OCI-LY1 (cell line): ENCODE measurements at regions not wholly inside any gene's neighbourhood (a gene's known extent, or its start where the extent isn't known, plus 50 kb on each side); places are given as distances from the start of the nearest gene placed in this dataset.

Experiments used
- H2AFZ ChIP-seq: fragments of 200-600 bp; sonication (generic), shearing (Covaris generic); 2 replicates; pipeline ENCODE4 v1.6.0; 2014; ENCODE audit warnings: antibody characterized with exemption, mild to moderate bottlenecking, low read length
- H3F3A ChIP-seq: fragments of 200-600 bp; sonication (generic), shearing (Covaris generic); 2 replicates; pipeline ENCODE4 v1.6.0; 2014; ENCODE audit warnings: mild to moderate bottlenecking, antibody characterized with exemption, low read length, moderate library complexity; ENCODE audit not compliant: insufficient read depth
- H3K27ac ChIP-seq: fragments of 200-600 bp; sonication (generic); 2 replicates; pipeline ENCODE4 v1.5.1; 2014; ENCODE audit warnings: low read length, mixed run types, mild to moderate bottlenecking, low read depth; ENCODE audit not compliant: poor library complexity, severe bottlenecking
- H3K27me3 ChIP-seq: fragments of 200-600 bp; sonication (generic); 2 replicates; pipeline ENCODE4 v1.6.0; 2014; ENCODE audit warnings: antibody characterized with exemption, mild to moderate bottlenecking, low read length, moderate library complexity; ENCODE audit not compliant: insufficient read depth
- H3K36me3 ChIP-seq: fragments of 200-600 bp; sonication (generic); 2 replicates; pipeline ENCODE4 v1.6.1; 2014; ENCODE audit warnings: mild to moderate bottlenecking, antibody characterized with exemption, low read length, moderate library complexity, mixed read lengths; ENCODE audit not compliant: insufficient read depth
- H3K4me1 ChIP-seq: fragments of 200-600 bp; sonication (generic); 2 replicates; pipeline ENCODE4 v1.5.1; 2014; ENCODE audit warnings: mild to moderate bottlenecking, low read length, moderate library complexity; ENCODE audit not compliant: insufficient read depth, severe bottlenecking
- H3K4me2 ChIP-seq: fragments of 200-600 bp; sonication (generic), shearing (Covaris generic); 2 replicates; pipeline ENCODE4 v1.6.1; 2014; ENCODE audit warnings: low read length
- H3K4me3 ChIP-seq: fragments of 200-600 bp; sonication (generic); 2 replicates; pipeline ENCODE4 v1.5.1; 2014; ENCODE audit warnings: low read length, low read depth, mild to moderate bottlenecking, mixed read lengths; ENCODE audit not compliant: poor library complexity, severe bottlenecking
- H3K79me2 ChIP-seq: fragments of 200-600 bp; shearing (Covaris generic); 2 replicates; pipeline ENCODE4 v1.6.1; 2016; ENCODE audit warnings: mixed run types, low read length, mixed read lengths; ENCODE audit not compliant: insufficient read depth
- H3K9ac ChIP-seq: fragments of 200-600 bp; sonication (generic), shearing (Covaris generic); 2 replicates; pipeline ENCODE4 v1.6.1; 2014; ENCODE audit warnings: mild to moderate bottlenecking, low read length, mixed read lengths
- H3K9me2 ChIP-seq: fragments of 200-600 bp; sonication (generic), shearing (Covaris generic); 2 replicates; pipeline ENCODE4 v1.6.1; 2014; ENCODE audit warnings: low read depth, mild to moderate bottlenecking, low read length, mixed read lengths
- H3K9me3 ChIP-seq: fragments of 200-600 bp; shearing (Covaris generic); 2 replicates; pipeline ENCODE4 v1.6.1; 2014; ENCODE audit warnings: low read length, mixed read lengths
- H4K20me1 ChIP-seq: fragments of 200-600 bp; sonication (generic), shearing (Covaris generic); 2 replicates; pipeline ENCODE4 v1.6.0; 2016; ENCODE audit warnings: mild to moderate bottlenecking, low read length; ENCODE audit not compliant: insufficient read depth
- CTCF ChIP-seq: fragments of 200-600 bp; sonication (generic), shearing (Covaris generic); IDR thresholded peaks from 2 replicates; pipeline ENCODE4 v1.5.1; 2017; ENCODE audit warnings: mild to moderate bottlenecking, antibody characterized with exemption, low read length, moderate library complexity, mixed read lengths
- EZH2 ChIP-seq: fragments of 200-600 bp; sonication (generic), shearing (Covaris generic); IDR thresholded peaks from 2 replicates; pipeline ENCODE4 v1.8.0; 2017; ENCODE audit warnings: borderline replicate concordance, mixed run types, mild to moderate bottlenecking, antibody characterized with exemption, low read length, moderate library complexity, mixed read lengths

- no peak for TF ChIP-seq EZH2
- no peak for TF ChIP-seq CTCF
- H3F3A ChIP-seq: no peaks in the 10 kb centered on the region
- no peaks in the 10 kb centered on the region for H3K4me1 ChIP-seq
- H3K27ac ChIP-seq: no peak overlapping the region
- H3K9ac ChIP-seq: no peak overlapping the region
- no peak overlapping the region for H3K4me3 ChIP-seq
- H4K20me1 ChIP-seq: no peaks in the 10 kb centered on the region
- peaks cover 13% of the 10 kb centered on the region; the same call in 1 of the 2 replicates for H3K9me3 ChIP-seq
- no peak overlapping the region for H3K4me2 ChIP-seq
- H3K36me3 ChIP-seq: no peaks in the 10 kb centered on the region
- peaks cover 6% of the 10 kb centered on the region; the same call in 1 of the 2 replicates for H3K27me3 ChIP-seq
- no peaks in the 10 kb centered on the region for H3K9me2 ChIP-seq
- H2AFZ ChIP-seq: no peak overlapping the region
- no peaks in the 10 kb centered on the region for H3K79me2 ChIP-seq
Measured at GRCh38 chr6:156617941-156618340, 159.2 kb upstream of the ARID1B start.

- H3K4me2 ChIP-seq: no peak overlapping the region
Measured at GRCh38 chr6:156617376-156617775, 159.8 kb upstream of the ARID1B start.

GRCh38 chr6:156616495-156616894 lies 160.7 kb upstream of the ARID1B start:
- TF ChIP-seq CTCF (no peak), EZH2 (no peak)
- Histone ChIP-seq H3K27me3 (peaks cover 6% of the 10 kb centered on the region; the same call in 1 of the 2 replicates), H3K4me1 (no peaks in the 10 kb centered on the region), H3K9me3 (peaks cover 26% of the 10 kb centered on the region), H3K4me3 (no peak overlapping the region), H2AFZ (no peak overlapping the region), H4K20me1 (no peaks in the 10 kb centered on the region), H3F3A (no peaks in the 10 kb centered on the region), H3K9ac (no peak overlapping the region), H3K27ac (no peak overlapping the region), H3K79me2 (no peaks in the 10 kb centered on the region), H3K4me2 (no peak overlapping the region), H3K36me3 (no peaks in the 10 kb centered on the region), H3K9me2 (no peaks in the 10 kb centered on the region)

More at GRCh38 chr6:156617376-156617775, 159.8 kb upstream of the ARID1B start:
- peaks cover 6% of the 10 kb centered on the region; the same call in 1 of the 2 replicates for H3K27me3 ChIP-seq
- H3K36me3 ChIP-seq: no peaks in the 10 kb centered on the region
- H2AFZ ChIP-seq: no peak overlapping the region
- no peak overlapping the region for H3K9ac ChIP-seq
- no peak overlapping the region for H3K4me3 ChIP-seq
- H3K79me2 ChIP-seq: no peaks in the 10 kb centered on the region
- no peaks in the 10 kb centered on the region for H4K20me1 ChIP-seq
- H3F3A ChIP-seq: no peaks in the 10 kb centered on the region
- no peak for TF ChIP-seq EZH2
- no peak for TF ChIP-seq CTCF
- H3K27ac ChIP-seq: no peak overlapping the region
- no peaks in the 10 kb centered on the region for H3K9me2 ChIP-seq
- no peaks in the 10 kb centered on the region for H3K4me1 ChIP-seq
- H3K9me3 ChIP-seq: peaks cover 19% of the 10 kb centered on the region; the same call in 1 of the 2 replicates
